T-cell (primary cell): ENCODE measurements at regions not wholly inside any gene's neighbourhood (a gene's known extent, or its start where the extent isn't known, plus 50 kb on each side); places are given as distances from the start of the nearest gene placed in this dataset.

Experiments
- ATAC-seq, 4 experiments: fragments of 200-7000 bp in 3 of 4; fragments of 150-1000 bp in 1 of 4; cut with Tn5 transposase; replicated peaks in 1 of 4; 1 replicate in 3 of 4; 2 replicates in 1 of 4; pipeline ENCODE4 v1.10.0; 2021; ENCODE audit warnings: moderate library complexity in 3 of 4, mild to moderate bottlenecking in 2 of 4, moderate number of reproducible peaks in 1 of 4
- CTCF ChIA-PET, 2 donors: fragments of 300-600 bp; sonication (Branson Sonifier 250); formaldehyde crosslinking; loops; one replicate each; lab custom pipeline; 2022; ENCODE audit warnings: antibody characterized with exemption in 2 of 2; lab: Charles Lee
- POLR2A ChIA-PET, 2 donors: fragments of 300-600 bp; sonication (Branson Sonifier 250); formaldehyde crosslinking; loops; one replicate each; lab custom pipeline; 2022; ENCODE audit warnings: antibody characterized with exemption in 2 of 2; lab: Charles Lee
- DNase-seq, 35 experiments: peaks; one replicate each; pipeline versions ENCODE4 v3.0.0 to v3.0.0-alpha.2; 2013 to 2023
- H3K27ac ChIP-seq: one replicate; pipeline ENCODE4 v1.5.1; 2013; ENCODE audit warnings: low read length
- H3K27me3 ChIP-seq, 2 experiments: replicated peaks in 1 of 2; 1 replicate in 1 of 2; 2 replicates in 1 of 2; pipeline versions ENCODE4 v1.6.1 to v1.7.0; 2013; ENCODE audit warnings: low read length in 1 of 2, mixed read lengths in 1 of 2; ENCODE audit not compliant: control insufficient read depth in 2 of 2, insufficient read depth in 2 of 2; ENCODE audit errors: extremely low read depth in 1 of 2
- H3K36me3 ChIP-seq, 2 donors: 1 replicate in 1 of 2; 2 replicates in 1 of 2; pipeline versions ENCODE4 v1.6.1 to v1.7.0; 2013; ENCODE audit warnings: low read length in 1 of 2; ENCODE audit not compliant: control insufficient read depth in 2 of 2, insufficient read depth in 1 of 2; ENCODE audit errors: extremely low read depth in 1 of 2
- H3K4me1 ChIP-seq, 2 experiments: 1 replicate in 1 of 2; 2 replicates in 1 of 2; pipeline versions ENCODE4 v1.6.1 to v1.7.0; 2013; ENCODE audit warnings: low read length in 2 of 2, mixed read lengths in 1 of 2; ENCODE audit not compliant: insufficient read depth in 2 of 2, control insufficient read depth in 1 of 2; ENCODE audit errors: extremely low read depth in 1 of 2
- H3K4me3 ChIP-seq, 2 donors: 1 replicate in 1 of 2; 2 replicates in 1 of 2; pipeline versions ENCODE4 v1.5.1 to v1.7.0; 2013; ENCODE audit warnings: mild to moderate bottlenecking in 2 of 2, low read length in 1 of 2, moderate library complexity in 1 of 2; ENCODE audit not compliant: control insufficient read depth in 1 of 2; ENCODE audit errors: extremely low read depth in 1 of 2
- H3K9me3 ChIP-seq: 2 replicates; pipeline ENCODE4 v1.7.0; 2013
- H3K27ac Mint-ChIP-seq, 2 donors: one replicate each; pipeline ENCODE4 v1.8.0; 2020 to 2021; ENCODE audit warnings: mild to moderate bottlenecking in 2 of 2, mixed read lengths in 2 of 2
- H3K27me3 Mint-ChIP-seq, 2 donors: one replicate each; pipeline ENCODE4 v1.8.0; 2021 to 2022; ENCODE audit warnings: mixed read lengths in 2 of 2
- H3K36me3 Mint-ChIP-seq: one replicate; pipeline ENCODE4 v1.8.0; 2021; ENCODE audit warnings: mixed read lengths
- H3K4me1 Mint-ChIP-seq, 3 donors: one replicate each; pipeline ENCODE4 v1.8.0; 2020 to 2022; ENCODE audit warnings: mixed read lengths in 3 of 3, mild to moderate bottlenecking in 1 of 3
- H3K4me3 Mint-ChIP-seq, 3 donors: one replicate each; pipeline ENCODE4 v1.8.0; 2020 to 2022; ENCODE audit warnings: mild to moderate bottlenecking in 3 of 3, mixed read lengths in 3 of 3, moderate library complexity in 3 of 3
- H3K9me3 Mint-ChIP-seq, 3 donors: one replicate each; pipeline ENCODE4 v1.8.0; 2020 to 2022; ENCODE audit warnings: mixed read lengths in 3 of 3
- WGBS: methylation state at CpG from one replicate; pipeline ENCODE4 v1.1.5; 2013; ENCODE audit warnings: missing lambda C conversion rate; ENCODE audit not compliant: insufficient coverage; 5-methylcytosine and 5-hydroxymethylcytosine counted together

DNA sequence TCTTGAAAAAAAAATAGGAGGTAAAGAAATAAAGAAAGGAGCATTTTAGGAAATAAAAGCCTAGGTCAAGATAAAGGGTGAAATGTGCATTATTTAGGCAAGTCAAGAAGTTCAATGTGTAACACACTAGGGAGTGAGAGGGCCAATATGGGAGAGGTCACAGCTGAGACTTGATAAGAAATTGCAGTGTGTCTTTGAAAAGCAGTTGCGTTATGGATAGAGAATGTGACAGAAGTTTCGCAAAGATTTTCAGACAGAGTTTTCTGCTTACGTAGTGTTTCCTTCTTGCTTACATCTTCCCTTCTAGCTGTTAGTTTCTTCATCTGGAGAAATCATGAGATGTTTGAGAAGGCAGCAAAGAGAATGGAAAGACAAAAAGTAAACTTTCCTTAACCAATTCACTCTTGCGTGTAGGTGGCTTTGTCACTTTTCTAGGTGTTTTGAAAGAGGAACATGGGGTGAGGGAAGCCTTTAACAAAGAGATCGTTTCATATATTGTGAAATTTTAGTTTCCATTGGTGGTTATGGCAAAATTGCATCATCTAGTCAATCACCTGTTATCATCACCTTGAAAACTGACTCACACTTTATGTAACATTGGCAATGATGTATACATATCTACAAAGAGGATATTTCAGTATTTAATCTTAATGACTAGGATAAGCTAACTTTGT, 975.5 kb downstream of the OLFM4 start:
- no peak overlapping the region for H3K27ac Mint-ChIP-seq
- H3K27ac ChIP-seq, result no peak overlapping the region
- no peaks in the 10 kb centered on the region for H3K4me1 Mint-ChIP-seq
- CTCF ChIA-PET, result no interaction called here
- no peaks in the 10 kb centered on the region for H3K27me3 ChIP-seq
- POLR2A ChIA-PET, result no interaction called here
- H3K36me3 ChIP-seq, result no peaks in the 10 kb centered on the region
- H3K4me3 Mint-ChIP-seq, result no peak overlapping the region
- no peak overlapping the region for H3K4me3 ChIP-seq
- no peaks in the 10 kb centered on the region for H3K27me3 Mint-ChIP-seq
- H3K9me3 ChIP-seq, result peaks cover 2% of the 10 kb centered on the region
- DNase-seq (no peak), ATAC-seq (no peak)
- no CpG with 5 or more reads among the region's 5 CpGs for WGBS
- H3K9me3 Mint-ChIP-seq, result peaks cover 6 to 11% (median 10%) of the 10 kb centered on the region in 3 donors
- H3K36me3 Mint-ChIP-seq, result no peaks in the 10 kb centered on the region
- no peaks in the 10 kb centered on the region for H3K4me1 ChIP-seq

DNA sequence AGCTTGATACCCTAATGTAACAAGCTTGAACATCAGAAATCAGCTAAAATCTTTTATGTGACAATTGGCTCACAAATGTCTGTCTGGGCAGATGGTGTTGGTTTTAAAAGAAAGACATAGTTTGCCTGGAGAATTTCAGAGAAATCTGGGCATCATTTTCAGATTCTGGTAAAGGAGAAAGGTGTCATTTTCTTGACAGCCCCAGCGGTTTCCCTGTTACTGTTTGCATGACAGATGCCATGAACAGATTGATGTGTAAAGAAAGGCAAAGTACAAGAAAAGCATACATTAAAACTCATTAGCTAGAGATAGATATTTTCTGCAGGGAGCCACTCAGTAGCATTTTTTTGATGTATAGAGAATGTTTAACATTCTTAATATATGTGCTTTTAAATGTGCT, 987.9 kb downstream of the OLFM4 start:
- no peaks in the 10 kb centered on the region for H3K36me3 ChIP-seq
- no peaks in the 10 kb centered on the region for H3K4me1 ChIP-seq
- H3K27me3 ChIP-seq, result no peaks in the 10 kb centered on the region
- no peak overlapping the region for H3K27ac ChIP-seq
- H3K27ac Mint-ChIP-seq, result no peak overlapping the region
- no peak overlapping the region for H3K4me3 Mint-ChIP-seq
- H3K4me1 Mint-ChIP-seq, result no peaks in the 10 kb centered on the region
- H3K27me3 Mint-ChIP-seq, result no peaks in the 10 kb centered on the region
- H3K9me3 Mint-ChIP-seq, result peaks cover 8 to 27% (median 15%) of the 10 kb centered on the region in 3 donors
- ATAC-seq (no peak), DNase-seq (no peak)
- POLR2A ChIA-PET, result no interaction called here
- no CpG with 5 or more reads among the region's 1 CpG for WGBS
- CTCF ChIA-PET, result no interaction called here
- H3K36me3 Mint-ChIP-seq, result no peaks in the 10 kb centered on the region
- H3K9me3 ChIP-seq, result no peaks in the 10 kb centered on the region
- H3K4me3 ChIP-seq, result no peak overlapping the region

GRCh38 chr13:54018485-54018884, 989.9 kb downstream of the OLFM4 start:
- no peak overlapping the region for H3K4me3 Mint-ChIP-seq
- Histone ChIP-seq H3K36me3 (no peaks in the 10 kb centered on the region), H3K9me3 (no peaks in the 10 kb centered on the region), H3K27me3 (no peaks in the 10 kb centered on the region), H3K4me3 (no peak overlapping the region), H3K4me1 (no peaks in the 10 kb centered on the region), H3K27ac (no peak overlapping the region)
- no peaks in the 10 kb centered on the region for H3K27me3 Mint-ChIP-seq
- POLR2A ChIA-PET, result no interaction called here
- no peaks in the 10 kb centered on the region for H3K36me3 Mint-ChIP-seq
- no peak overlapping the region for H3K27ac Mint-ChIP-seq
- DNase-seq (no peak), ATAC-seq (no peak)
- no peaks in the 10 kb centered on the region for H3K4me1 Mint-ChIP-seq
- H3K9me3 Mint-ChIP-seq, result peaks cover 7 to 27% (median 11%) of the 10 kb centered on the region in 3 donors
- CTCF ChIA-PET, result no interaction called here
- 93% methylated on average over 2 of the region's 3 CpGs for WGBS

DNA sequence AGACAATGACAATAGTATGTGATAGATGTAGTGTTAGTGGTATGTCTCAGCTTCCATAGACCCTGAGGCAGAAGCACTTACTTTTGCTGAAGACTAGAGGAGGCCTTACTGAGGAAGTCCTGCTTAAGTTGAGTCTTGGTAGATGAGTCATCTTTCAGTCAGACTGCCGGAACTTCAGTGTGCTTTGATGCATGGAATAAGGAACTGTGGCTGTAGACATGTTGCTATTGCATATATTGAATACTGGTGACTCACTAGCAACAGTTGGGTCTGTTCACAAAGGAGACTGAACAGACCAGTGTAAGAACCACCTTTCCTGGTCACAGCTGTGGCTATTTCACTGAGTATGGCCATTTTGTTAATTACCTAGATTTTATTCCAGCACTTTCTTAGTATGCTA, 1000.6 kb downstream of the OLFM4 start:
- Histone ChIP-seq H3K9me3 (peaks cover 2% of the 10 kb centered on the region), H3K27me3 (no peaks in the 10 kb centered on the region), H3K27ac (no peak overlapping the region), H3K4me1 (no peaks in the 10 kb centered on the region), H3K4me3 (no peak overlapping the region), H3K36me3 (no peaks in the 10 kb centered on the region)
- no peak overlapping the region for H3K27ac Mint-ChIP-seq
- H3K27me3 Mint-ChIP-seq, result no peaks in the 10 kb centered on the region
- CTCF ChIA-PET, result interaction anchor here in 1 of 2 donors (0.5 kb wide), 1 partner anchor 470 kb away, joined by 9 read pairs; no protein-coding TSS in a partner anchor
- 13% methylated on average over 1 of the region's 1 CpG for WGBS
- H3K4me3 Mint-ChIP-seq, result no peak overlapping the region
- POLR2A ChIA-PET, result no interaction called here
- ATAC-seq, result no peak
- H3K4me1 Mint-ChIP-seq, result no peaks in the 10 kb centered on the region
- no peak for DNase-seq
- H3K36me3 Mint-ChIP-seq, result no peaks in the 10 kb centered on the region
- peaks cover 13 to 46% (median 25%) of the 10 kb centered on the region in 3 donors for H3K9me3 Mint-ChIP-seq

GRCh38 chr13:54029720-54030119, 1001.1 kb downstream of the OLFM4 start:
- DNase-seq, result no peak
- no peaks in the 10 kb centered on the region for H3K4me1 ChIP-seq
- Mint-ChIP-seq H3K4me1 (no peaks in the 10 kb centered on the region), H3K27ac (no peak overlapping the region), H3K36me3 (no peaks in the 10 kb centered on the region), H3K27me3 (no peaks in the 10 kb centered on the region), H3K9me3 (peaks cover 13 to 47% (median 26%) of the 10 kb centered on the region in 3 donors), H3K4me3 (no peak overlapping the region)
- ATAC-seq, result no peak
- H3K36me3 ChIP-seq, result no peaks in the 10 kb centered on the region
- ChIA-PET CTCF (no interaction called here), POLR2A (no interaction called here)
- H3K9me3 ChIP-seq, result peaks cover 2% of the 10 kb centered on the region
- no peak overlapping the region for H3K27ac ChIP-seq
- no peaks in the 10 kb centered on the region for H3K27me3 ChIP-seq
- no peak overlapping the region for H3K4me3 ChIP-seq
- 64% methylated on average over 2 of the region's 4 CpGs for WGBS

DNA sequence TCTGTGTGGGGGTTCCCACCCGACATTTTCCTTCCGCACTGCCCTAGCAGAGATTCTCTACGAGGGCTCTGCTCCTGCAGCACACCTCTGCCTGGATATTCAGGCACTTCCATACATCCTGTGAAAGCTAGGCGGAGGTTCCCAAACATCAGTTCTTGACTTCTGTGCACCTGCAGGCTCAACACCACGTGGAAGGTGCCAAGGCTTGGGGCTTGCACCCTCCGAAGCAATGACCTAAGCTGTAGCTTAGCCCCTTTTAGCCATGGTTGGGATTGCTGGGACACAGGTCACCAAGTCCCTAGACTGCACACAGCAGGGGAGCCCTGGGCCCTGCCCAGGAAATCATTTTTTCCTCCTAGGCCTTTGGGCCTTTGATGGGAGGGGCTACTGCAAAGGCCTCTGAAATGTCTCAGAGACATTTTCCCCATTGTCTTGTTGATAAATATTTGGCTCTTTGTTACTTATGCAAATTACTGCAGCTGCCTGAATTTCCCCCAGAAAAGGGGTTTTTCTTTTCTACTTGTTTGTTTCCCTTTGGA, 1004.8 kb downstream of the OLFM4 start:
- ATAC-seq, result no peak
- H3K4me3 Mint-ChIP-seq, result no peak overlapping the region
- no peaks in the 10 kb centered on the region for H3K36me3 Mint-ChIP-seq
- Histone ChIP-seq H3K27ac (no peak overlapping the region), H3K36me3 (no peaks in the 10 kb centered on the region), H3K4me3 (no peak overlapping the region), H3K9me3 (peaks cover 2% of the 10 kb centered on the region), H3K4me1 (no peaks in the 10 kb centered on the region), H3K27me3 (no peaks in the 10 kb centered on the region)
- WGBS, result 59% methylated on average over 4 of the region's 6 CpGs
- H3K27me3 Mint-ChIP-seq, result no peaks in the 10 kb centered on the region
- ChIA-PET CTCF (no interaction called here), POLR2A (interaction anchor here in 1 of 2 donors (0.6 kb wide), 1 partner anchor 17 kb away, joined by 3 read pairs; no protein-coding TSS in a partner anchor)
- no peak overlapping the region for H3K27ac Mint-ChIP-seq
- H3K4me1 Mint-ChIP-seq, result no peaks in the 10 kb centered on the region
- peaks cover 10 to 27% (median 17%) of the 10 kb centered on the region in 3 donors for H3K9me3 Mint-ChIP-seq
- DNase-seq, result no peak
